Kidney epithelial cell (primary cell): ENCODE measurements at regions not wholly inside any gene's neighbourhood (a gene's known extent, or its start where the extent isn't known, plus 50 kb on each side); places are given as distances from the start of the nearest gene placed in this dataset.

Source experiments
- DNase-seq: peaks from one replicate; pipeline ENCODE4 v3.0.0-alpha.2; 2010; ENCODE audit warnings: low read depth
- H3K27me3 ChIP-seq: 2 replicates; pipeline ENCODE4 v1.6.0; 2011; ENCODE audit warnings: low read length; ENCODE audit not compliant: control insufficient read depth, insufficient read depth
- H3K36me3 ChIP-seq: 2 replicates; pipeline ENCODE4 v1.5.1; 2011; ENCODE audit warnings: low read length; ENCODE audit not compliant: control insufficient read depth, insufficient read depth
- H3K4me3 ChIP-seq: 2 replicates; pipeline ENCODE4 v1.5.1; 2011; ENCODE audit warnings: low read depth, mild to moderate bottlenecking, control low read depth, low read length
- CTCF ChIP-seq: IDR thresholded peaks from 2 replicates; pipeline ENCODE4 v1.5.1; 2011; ENCODE audit warnings: mild to moderate bottlenecking, moderate library complexity, low read length, control low read depth, inconsistent platforms; ENCODE audit not compliant: insufficient read depth, poor library complexity, severe bottlenecking

- Histone ChIP-seq H3K36me3 (no peaks in the 10 kb centered on the region), H3K4me3 (no peak overlapping the region), H3K27me3 (peaks cover 2% of the 10 kb centered on the region)
- DNase-seq, result no peak
- TF ChIP-seq CTCF, result no peak
These were observed 243.2 kb downstream of the ANKRD60 start for GRCh38 chr20:57985278-57985677.

- DNase-seq, result no peak
- no peak overlapping the region for H3K4me3 ChIP-seq
- peaks cover 4% of the 10 kb centered on the region for H3K27me3 ChIP-seq
- no peak for TF ChIP-seq CTCF
- H3K36me3 ChIP-seq, result no peaks in the 10 kb centered on the region
These were observed 245.4 kb downstream of the ANKRD60 start for GRCh38 chr20:57983082-57983481.

- Histone ChIP-seq H3K4me3 (no peak overlapping the region), H3K36me3 (no peaks in the 10 kb centered on the region), H3K27me3 (peaks cover 4% of the 10 kb centered on the region)
- no peak for DNase-seq
- TF ChIP-seq CTCF, result no peak
These were observed 247.9 kb downstream of the ANKRD60 start for GRCh38 chr20:57980506-57980905.

- DNase-seq, result no peak
- no peak for TF ChIP-seq CTCF
These were observed 250.9 kb downstream of the ANKRD60 start for GRCh38 chr20:57977569-57977968.

GRCh38 chr20:57977141-57977540 is 251.3 kb downstream of the ANKRD60 start:
- no peak for TF ChIP-seq CTCF
- H3K4me3 ChIP-seq, result no peak overlapping the region
- H3K27me3 ChIP-seq, result peaks cover 3% of the 10 kb centered on the region
- H3K36me3 ChIP-seq, result no peaks in the 10 kb centered on the region
- no peak for DNase-seq

More at GRCh38 chr20:57977569-57977968, 250.9 kb downstream of the ANKRD60 start:
- Histone ChIP-seq H3K36me3 (no peaks in the 10 kb centered on the region), H3K27me3 (peaks cover 4% of the 10 kb centered on the region), H3K4me3 (no peak overlapping the region)

- DNase-seq, result no peak
- TF ChIP-seq CTCF, result no peak
- Histone ChIP-seq H3K4me3 (no peak overlapping the region), H3K36me3 (no peaks in the 10 kb centered on the region), H3K27me3 (peaks cover 5% of the 10 kb centered on the region)
These were observed 253.6 kb downstream of the ANKRD60 start for GRCh38 chr20:57974863-57975262.
